Gastroesophageal sphincter (tissue), 4 donors: ENCODE measurements at regions not wholly inside any gene's neighbourhood (a gene's known extent, or its start where the extent isn't known, plus 50 kb on each side); places are given as distances from the start of the nearest gene placed in this dataset.

Experiments
- ATAC-seq: fragments of 150-250 bp; one replicate; pipeline ENCODE4 v1.9.1; 2016; ENCODE audit warnings: mild to moderate bottlenecking, moderate library complexity
- H3K27ac ChIP-seq, 4 donors: fragments of 200-600 bp; sonication (generic) in 3 of 4; 1 replicate in 3 of 4; 2 replicates in 1 of 4; pipeline ENCODE4 v1.5.1; 2016 to 2019
- H3K27me3 ChIP-seq: fragments of 200-600 bp; sonication (generic); one replicate; pipeline ENCODE4 v1.5.1; 2019
- H3K36me3 ChIP-seq, 2 donors: fragments of 200-600 bp; sonication (generic); one replicate each; pipeline ENCODE4 v1.5.1; 2019; ENCODE audit warnings: control low read depth in 1 of 2
- H3K4me1 ChIP-seq, 3 donors: fragments of 200-600 bp; sonication (generic); 1 replicate in 2 of 3; 2 replicates in 1 of 3; pipeline ENCODE4 v1.5.1; 2016 to 2019; ENCODE audit warnings: control low read depth in 2 of 3
- H3K4me3 ChIP-seq, 2 donors: fragments of 200-600 bp; sonication (generic); one replicate each; pipeline ENCODE4 v1.5.1; 2019; ENCODE audit warnings: mild to moderate bottlenecking in 1 of 2, moderate library complexity in 1 of 2
- H3K9me3 ChIP-seq, 3 donors: fragments of 200-600 bp; sonication (generic); one replicate each; pipeline ENCODE4 v1.5.1; 2017 to 2019; ENCODE audit warnings: control low read depth in 2 of 3
- EP300 ChIP-seq: sonication (generic); formaldehyde crosslinking; IDR thresholded peaks from one replicate; pipeline ENCODE4 v1.6.1; 2017; ENCODE audit warnings: antibody characterized with exemption, mild to moderate bottlenecking
- POLR2A ChIP-seq, 2 donors: fragments of 450-650 bp; IDR thresholded peaks; one replicate each; pipeline ENCODE4 v1.6.1; 2017; ENCODE audit warnings: antibody characterized with exemption in 2 of 2, mild to moderate bottlenecking in 2 of 2, moderate library complexity in 1 of 2
- POLR2AphosphoS5 ChIP-seq: sonication (generic); formaldehyde crosslinking; IDR thresholded peaks from one replicate; pipeline ENCODE4 v1.6.1; 2017; ENCODE audit warnings: antibody characterized with exemption
- WGBS, 2 donors: methylation state at CpG; one replicate each; pipeline ENCODE4 v1.1.5; 2018; ENCODE audit warnings: low coverage in 1 of 2; 5-methylcytosine and 5-hydroxymethylcytosine counted together
- TF ChIP-seq, protein P1 (sequence below), 4 experiments: fragments of 200-600 bp in 2 of 4; fragments of 450-650 bp in 2 of 4; sonication (generic) in 1 of 4; IDR thresholded peaks; one replicate each; pipeline ENCODE4 v1.5.1; 2017 to 2019; ENCODE audit warnings: antibody characterized with exemption in 4 of 4, mild to moderate bottlenecking in 2 of 4, moderate library complexity in 2 of 4

- H3K9me3 ChIP-seq: no peaks in the 10 kb centered on the region
- TF ChIP-seq EP300 (no peak), POLR2A (IDR thresholded peaks at IDR 0.05) (no peak), POLR2AphosphoS5 (no peak)
- TF ChIP-seq, protein P1, sequence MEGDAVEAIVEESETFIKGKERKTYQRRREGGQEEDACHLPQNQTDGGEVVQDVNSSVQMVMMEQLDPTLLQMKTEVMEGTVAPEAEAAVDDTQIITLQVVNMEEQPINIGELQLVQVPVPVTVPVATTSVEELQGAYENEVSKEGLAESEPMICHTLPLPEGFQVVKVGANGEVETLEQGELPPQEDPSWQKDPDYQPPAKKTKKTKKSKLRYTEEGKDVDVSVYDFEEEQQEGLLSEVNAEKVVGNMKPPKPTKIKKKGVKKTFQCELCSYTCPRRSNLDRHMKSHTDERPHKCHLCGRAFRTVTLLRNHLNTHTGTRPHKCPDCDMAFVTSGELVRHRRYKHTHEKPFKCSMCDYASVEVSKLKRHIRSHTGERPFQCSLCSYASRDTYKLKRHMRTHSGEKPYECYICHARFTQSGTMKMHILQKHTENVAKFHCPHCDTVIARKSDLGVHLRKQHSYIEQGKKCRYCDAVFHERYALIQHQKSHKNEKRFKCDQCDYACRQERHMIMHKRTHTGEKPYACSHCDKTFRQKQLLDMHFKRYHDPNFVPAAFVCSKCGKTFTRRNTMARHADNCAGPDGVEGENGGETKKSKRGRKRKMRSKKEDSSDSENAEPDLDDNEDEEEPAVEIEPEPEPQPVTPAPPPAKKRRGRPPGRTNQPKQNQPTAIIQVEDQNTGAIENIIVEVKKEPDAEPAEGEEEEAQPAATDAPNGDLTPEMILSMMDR (IDR thresholded peaks at IDR 0.05): no peak
- H3K4me3 ChIP-seq: no peak overlapping the region
- no peaks in the 10 kb centered on the region for H3K27me3 ChIP-seq
- no peaks in the 10 kb centered on the region for H3K36me3 ChIP-seq
- no peak for ATAC-seq
- WGBS, 2 donors: 79 to 90% methylated on average over 2 of the region's 2 CpGs
- no peaks in the 10 kb centered on the region for H3K4me1 ChIP-seq
- no peak overlapping the region for H3K27ac ChIP-seq
Measured at GRCh38 chr3:132159145-132159544, 124.3 kb upstream of the CPNE4 start.

GRCh38 chr3:132160198-132160597, 125.4 kb upstream of the CPNE4 start:
- Histone ChIP-seq H3K36me3 (no peaks in the 10 kb centered on the region), H3K27me3 (no peaks in the 10 kb centered on the region), H3K27ac (no peak overlapping the region), H3K9me3 (no peaks in the 10 kb centered on the region), H3K4me3 (no peak overlapping the region), H3K4me1 (no peaks in the 10 kb centered on the region)
- WGBS, 2 donors: 29 to 40% methylated on average over 1 of the region's 1 CpG
- TF ChIP-seq, protein P1 (IDR thresholded peaks at IDR 0.05): no peak
- no peak for TF ChIP-seq POLR2AphosphoS5
- TF ChIP-seq EP300: no peak
- TF ChIP-seq POLR2A (IDR thresholded peaks at IDR 0.05): no peak
- ATAC-seq: no peak

- no peaks in the 10 kb centered on the region for H3K9me3 ChIP-seq
- no peak for ATAC-seq
- H3K4me3 ChIP-seq: no peak overlapping the region
- no peaks in the 10 kb centered on the region for H3K36me3 ChIP-seq
- no peaks in the 10 kb centered on the region for H3K4me1 ChIP-seq
- WGBS, 2 donors: 60 to 67% methylated on average over 1 of the region's 1 CpG
- TF ChIP-seq EP300 (no peak), POLR2AphosphoS5 (no peak), POLR2A (IDR thresholded peaks at IDR 0.05) (no peak)
- TF ChIP-seq, protein P1 (IDR thresholded peaks at IDR 0.05): no peak
- H3K27me3 ChIP-seq: no peaks in the 10 kb centered on the region
- no peak overlapping the region for H3K27ac ChIP-seq
Measured at GRCh38 chr3:132161608-132162007, 126.8 kb upstream of the CPNE4 start.

GRCh38 chr3:132164469-132165092, 129.8 kb upstream of the CPNE4 start:
- no peak for ATAC-seq
- no peak overlapping the region for H3K4me3 ChIP-seq
- H3K9me3 ChIP-seq: no peaks in the 10 kb centered on the region
- TF ChIP-seq EP300 (no peak), POLR2AphosphoS5 (no peak), POLR2A (IDR thresholded peaks at IDR 0.05) (no peak)
- TF ChIP-seq, protein P1 (IDR thresholded peaks at IDR 0.05): no peak
- H3K27me3 ChIP-seq: no peaks in the 10 kb centered on the region
- no peak overlapping the region for H3K27ac ChIP-seq
- no peaks in the 10 kb centered on the region for H3K36me3 ChIP-seq
- no peaks in the 10 kb centered on the region for H3K4me1 ChIP-seq
- 11 to 38% methylated on average over 1 of the region's 1 CpG for WGBS, 2 donors

DNA sequence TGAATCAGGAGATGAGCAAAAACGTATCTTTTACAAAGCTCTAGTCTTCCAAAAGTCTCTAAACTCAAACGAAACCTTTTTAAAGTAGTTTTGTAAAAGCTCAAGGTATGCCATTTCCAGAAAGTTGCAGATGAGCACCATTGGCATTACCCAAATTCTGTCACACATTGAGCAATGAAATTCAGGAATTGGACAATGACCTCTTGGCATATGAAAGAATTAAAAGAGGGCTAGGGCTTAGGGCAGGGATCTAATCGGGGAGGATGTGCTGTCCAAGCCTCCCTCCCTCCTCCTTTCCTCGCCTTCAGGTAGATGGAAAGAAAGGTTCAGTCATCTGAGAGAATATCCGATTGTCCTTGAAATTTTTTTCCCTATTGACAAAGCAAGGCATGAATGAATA, 133.1 kb upstream of the CPNE4 start:
- Histone ChIP-seq H3K36me3 (no peaks in the 10 kb centered on the region), H3K9me3 (no peaks in the 10 kb centered on the region), H3K27me3 (no peaks in the 10 kb centered on the region), H3K4me1 (no peaks in the 10 kb centered on the region), H3K27ac (no peak overlapping the region), H3K4me3 (no peak overlapping the region)
- 63 to 69% methylated on average over 5 of the region's 5 CpGs for WGBS, 2 donors
- TF ChIP-seq EP300: no peak
- TF ChIP-seq POLR2A (IDR thresholded peaks at IDR 0.05): no peak
- TF ChIP-seq POLR2AphosphoS5: no peak
- TF ChIP-seq, protein P1 (IDR thresholded peaks at IDR 0.05): no peak
- no peak for ATAC-seq
